COR-L47 (cell line): ENCODE measurements at regions not wholly inside any gene's neighbourhood (a gene's known extent, or its start where the extent isn't known, plus 50 kb on each side); places are given as distances from the start of the nearest gene placed in this dataset.
"Not testable (repeated sequence)": the region's sequence is repeated elsewhere in the genome, so short reads cannot be mapped to it uniquely, and the experiment has no call there.

Source experiments
- DNase-seq: peaks from one replicate; lab custom pipeline; 2025; lab: John Stamatoyannopoulos, UW

- DNase-seq = no peak
Measured at GRCh38 chr1:95614197-95614596, 380.2 kb downstream of the RWDD3 start.

- no peak for DNase-seq
Measured at GRCh38 chr1:95615421-95615820, 381.4 kb downstream of the RWDD3 start.

- DNase-seq = no peak
Measured at GRCh38 chr1:95620076-95620475, 386.1 kb downstream of the RWDD3 start.

GRCh38 chr1:95622609-95623008 is 388.6 kb downstream of the RWDD3 start:
- DNase-seq = no peak

- no peak for DNase-seq
Measured at GRCh38 chr1:95625224-95625623, 391.2 kb downstream of the RWDD3 start.

GRCh38 chr1:95627244-95627643 is 393.2 kb downstream of the RWDD3 start:
- DNase-seq = no peak

GRCh38 chr1:95631695-95632094 is 397.7 kb downstream of the RWDD3 start:
- DNase-seq = no peak

- DNase-seq = no peak
Measured at GRCh38 chr1:95635811-95636210, 401.8 kb downstream of the RWDD3 start.

- DNase-seq = no peak
Measured at GRCh38 chr1:95636897-95637296, 402.9 kb downstream of the RWDD3 start.

- DNase-seq = peak; percentile 89
Measured at GRCh38 chr1:95640746-95641145, 406.7 kb downstream of the RWDD3 start.

- DNase-seq = no peak
Measured at GRCh38 chr1:95641386-95641785, 407.4 kb downstream of the RWDD3 start.

GRCh38 chr1:95642035-95642434 is 408.0 kb downstream of the RWDD3 start:
- DNase-seq = no peak

- no peak for DNase-seq
Measured at GRCh38 chr1:95643071-95643470, 409.1 kb downstream of the RWDD3 start.

GRCh38 chr1:95645126-95645525 is 411.1 kb downstream of the RWDD3 start:
- not testable (repeated sequence) for DNase-seq

- DNase-seq = no peak
Measured at GRCh38 chr1:95650631-95651030, 416.6 kb downstream of the RWDD3 start.

- DNase-seq = no peak
Measured at GRCh38 chr1:95652423-95652965, 418.5 kb downstream of the RWDD3 start.

- DNase-seq = no peak
Measured at GRCh38 chr1:95653618-95654017, 419.6 kb downstream of the RWDD3 start.

- no peak for DNase-seq
Measured at GRCh38 chr1:95655321-95656020, 421.5 kb downstream of the RWDD3 start.

GRCh38 chr1:95657248-95657647 is 423.2 kb downstream of the RWDD3 start:
- no peak for DNase-seq

GRCh38 chr1:95659166-95659565 is 425.2 kb downstream of the RWDD3 start:
- no peak for DNase-seq

- DNase-seq = no peak
Measured at GRCh38 chr1:95659588-95659987, 425.6 kb downstream of the RWDD3 start.

- no peak for DNase-seq
Measured at GRCh38 chr1:95660736-95661135, 426.7 kb downstream of the RWDD3 start.

GRCh38 chr1:95663530-95663929 is 429.5 kb downstream of the RWDD3 start:
- DNase-seq = not testable (repeated sequence)

GRCh38 chr1:95668165-95668564 is 434.2 kb downstream of the RWDD3 start:
- DNase-seq = no peak
